OCI-LY7 (cell line): ENCODE measurements at regions not wholly inside any gene's neighbourhood (a gene's known extent, or its start where the extent isn't known, plus 50 kb on each side); places are given as distances from the start of the nearest gene placed in this dataset.

Experiments
- BruUV-seq: library from RNA; stranded (reverse); fragments of 400-500 nt; replicated peaks from 2 replicates; lab custom pipeline; 2021; lab: Mats Ljungman, UMichigan
- CTCF ChIA-PET: fragments of 300-600 bp; sonication (Branson Sonifier 250); formaldehyde crosslinking; loops from one replicate; lab custom pipeline; 2022; ENCODE audit warnings: antibody characterized with exemption; ENCODE audit not compliant: unreplicated experiment; lab: Charles Lee
- POLR2A ChIA-PET: fragments of 300-600 bp; sonication (Branson Sonifier 250); formaldehyde crosslinking; loops from one replicate; lab custom pipeline; 2022; ENCODE audit warnings: antibody characterized with exemption; lab: Charles Lee
- DNase-seq: peaks from one replicate; pipeline ENCODE4 v3.0.0-alpha.2; 2015; ENCODE audit warnings: low spot score
- H2AFZ ChIP-seq: fragments of 200-600 bp; sonication (generic), shearing (Covaris generic); 2 replicates; pipeline ENCODE4 v1.6.1; 2014; ENCODE audit warnings: mild to moderate bottlenecking, antibody characterized with exemption, low read length, moderate library complexity
- H3K27ac ChIP-seq: fragments of 200-600 bp; sonication (generic); 2 replicates; pipeline ENCODE4 v1.5.1; 2014; ENCODE audit warnings: mixed run types, low read depth, mild to moderate bottlenecking, moderate library complexity, low read length, inconsistent platforms; ENCODE audit not compliant: poor library complexity, severe bottlenecking
- H3K36me3 ChIP-seq: fragments of 200-600 bp; sonication (generic); 2 replicates; pipeline ENCODE4 v1.6.1; 2014; ENCODE audit warnings: mild to moderate bottlenecking, antibody characterized with exemption, low read length, moderate library complexity, mixed read lengths; ENCODE audit not compliant: insufficient read depth
- H3K4me1 ChIP-seq: fragments of 200-600 bp; sonication (generic); 2 replicates; pipeline ENCODE4 v1.5.1; 2014; ENCODE audit warnings: mild to moderate bottlenecking, low read length; ENCODE audit not compliant: insufficient read depth, poor library complexity, severe bottlenecking
- H3K4me2 ChIP-seq: fragments of 200-600 bp; sonication (generic); 2 replicates; pipeline ENCODE4 v1.6.1; 2014; ENCODE audit warnings: mild to moderate bottlenecking, low read length
- H3K4me3 ChIP-seq: fragments of 200-600 bp; sonication (generic); 2 replicates; pipeline ENCODE4 v1.5.1; 2014; ENCODE audit warnings: mild to moderate bottlenecking, low read depth, low read length; ENCODE audit not compliant: poor library complexity, severe bottlenecking
- H3K79me2 ChIP-seq: fragments of 200-600 bp; sonication (generic); 2 replicates; pipeline ENCODE4 v1.6.1; 2016; ENCODE audit warnings: low read depth, mild to moderate bottlenecking, low read length, moderate library complexity, mixed read lengths; ENCODE audit not compliant: insufficient read depth
- H3K9me2 ChIP-seq: fragments of 200-600 bp; sonication (generic); 2 replicates; pipeline ENCODE4 v1.6.1; 2016; ENCODE audit warnings: mild to moderate bottlenecking, low read length, mixed read lengths; ENCODE audit not compliant: insufficient read depth
- H3K9me3 ChIP-seq: fragments of 200-600 bp; sonication (generic); 2 replicates; pipeline ENCODE4 v1.6.1; 2014; ENCODE audit warnings: mild to moderate bottlenecking, mixed run types, low read length, mixed read lengths
- H4K20me1 ChIP-seq: fragments of 200-600 bp; sonication (generic); 2 replicates; pipeline ENCODE4 v1.6.1; 2014; ENCODE audit warnings: mild to moderate bottlenecking, antibody characterized with exemption, low read length, moderate library complexity, mixed read lengths; ENCODE audit not compliant: insufficient read depth
- EZH2phosphoT487 ChIP-seq: fragments of 200-600 bp; sonication (generic); IDR thresholded peaks from 2 replicates; pipeline ENCODE4 v1.6.1; 2018; ENCODE audit warnings: low read depth, borderline replicate concordance, mild to moderate bottlenecking, mixed run types, antibody characterized with exemption, low read length, moderate library complexity, mixed read lengths
- intact Hi-C: fragments of 100-400 bp; cut with micrococcal nuclease; formaldehyde crosslinking; loops from one replicate; pipeline ENCODE4 v1.10.0; 2022; ENCODE audit not compliant: unreplicated experiment
- TF ChIP-seq, protein P1 (sequence below): fragments of 200-600 bp; sonication (generic); conservative IDR thresholded peaks from 2 replicates; pipeline ENCODE4 v1.5.1; 2014; ENCODE audit warnings: mild to moderate bottlenecking, antibody characterized with exemption, low read length, moderate library complexity, mixed read lengths

DNA sequence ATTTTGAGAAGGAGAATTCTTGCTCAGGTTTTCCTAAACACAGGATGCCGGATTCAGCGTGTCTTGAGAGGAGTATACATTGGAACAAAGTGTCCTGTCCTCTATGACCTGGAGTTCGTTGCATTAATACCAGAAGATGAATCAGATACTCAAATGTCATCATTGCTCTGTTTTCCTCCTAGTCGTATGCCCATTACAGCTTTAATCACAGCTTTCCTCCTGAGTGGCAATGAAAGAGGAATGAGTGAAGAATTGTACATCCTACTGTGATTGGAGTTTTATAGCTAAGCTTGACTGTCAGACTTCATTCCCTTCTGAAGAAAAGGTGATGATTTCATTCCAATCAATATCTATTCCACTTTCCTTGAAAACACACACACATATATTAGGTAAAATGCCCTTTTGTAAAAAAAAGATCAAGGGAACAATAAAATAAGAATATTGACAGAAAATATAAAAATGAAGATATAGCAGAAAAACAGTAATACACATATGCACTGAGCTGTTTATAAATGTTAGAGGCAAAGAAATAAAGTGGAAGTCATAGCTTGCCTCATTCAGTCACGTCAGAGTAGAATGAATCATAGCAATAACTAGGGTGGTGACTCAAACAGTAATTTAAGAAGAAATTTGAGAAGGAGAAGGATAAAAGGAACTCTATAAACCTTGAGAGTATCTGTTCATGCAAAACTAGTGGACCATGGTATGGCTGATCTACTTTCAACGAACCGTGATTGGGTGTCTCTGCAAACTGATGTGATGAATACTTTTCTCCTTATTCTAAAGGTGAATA, 501.5 kb downstream of the SUCLA2 start:
- H3K27ac ChIP-seq, result no peak overlapping the region
- H3K9me2 ChIP-seq, result no peaks in the 10 kb centered on the region
- no peak overlapping the region for H2AFZ ChIP-seq
- intact Hi-C loops, result no loop called here
- H3K4me3 ChIP-seq, result no peak overlapping the region
- POLR2A ChIA-PET, result interaction anchor here (0.5 to 0.8 kb wide), 2 partner anchors 48 to 910 kb away, joined by 3 read pairs; no protein-coding TSS in a partner anchor
- no peak for TF ChIP-seq EZH2phosphoT487
- TF ChIP-seq, protein P1, sequence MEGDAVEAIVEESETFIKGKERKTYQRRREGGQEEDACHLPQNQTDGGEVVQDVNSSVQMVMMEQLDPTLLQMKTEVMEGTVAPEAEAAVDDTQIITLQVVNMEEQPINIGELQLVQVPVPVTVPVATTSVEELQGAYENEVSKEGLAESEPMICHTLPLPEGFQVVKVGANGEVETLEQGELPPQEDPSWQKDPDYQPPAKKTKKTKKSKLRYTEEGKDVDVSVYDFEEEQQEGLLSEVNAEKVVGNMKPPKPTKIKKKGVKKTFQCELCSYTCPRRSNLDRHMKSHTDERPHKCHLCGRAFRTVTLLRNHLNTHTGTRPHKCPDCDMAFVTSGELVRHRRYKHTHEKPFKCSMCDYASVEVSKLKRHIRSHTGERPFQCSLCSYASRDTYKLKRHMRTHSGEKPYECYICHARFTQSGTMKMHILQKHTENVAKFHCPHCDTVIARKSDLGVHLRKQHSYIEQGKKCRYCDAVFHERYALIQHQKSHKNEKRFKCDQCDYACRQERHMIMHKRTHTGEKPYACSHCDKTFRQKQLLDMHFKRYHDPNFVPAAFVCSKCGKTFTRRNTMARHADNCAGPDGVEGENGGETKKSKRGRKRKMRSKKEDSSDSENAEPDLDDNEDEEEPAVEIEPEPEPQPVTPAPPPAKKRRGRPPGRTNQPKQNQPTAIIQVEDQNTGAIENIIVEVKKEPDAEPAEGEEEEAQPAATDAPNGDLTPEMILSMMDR, result no peak
- no TSS peak for BruUV-seq
- no peak overlapping the region for H3K4me2 ChIP-seq
- no peaks in the 10 kb centered on the region for H4K20me1 ChIP-seq
- CTCF ChIA-PET, result no interaction called here
- no peaks in the 10 kb centered on the region for H3K79me2 ChIP-seq
- no peaks in the 10 kb centered on the region for H3K36me3 ChIP-seq
- DNase-seq, result no peak
- no peaks in the 10 kb centered on the region for H3K9me3 ChIP-seq
- H3K4me1 ChIP-seq, result no peaks in the 10 kb centered on the region

DNA sequence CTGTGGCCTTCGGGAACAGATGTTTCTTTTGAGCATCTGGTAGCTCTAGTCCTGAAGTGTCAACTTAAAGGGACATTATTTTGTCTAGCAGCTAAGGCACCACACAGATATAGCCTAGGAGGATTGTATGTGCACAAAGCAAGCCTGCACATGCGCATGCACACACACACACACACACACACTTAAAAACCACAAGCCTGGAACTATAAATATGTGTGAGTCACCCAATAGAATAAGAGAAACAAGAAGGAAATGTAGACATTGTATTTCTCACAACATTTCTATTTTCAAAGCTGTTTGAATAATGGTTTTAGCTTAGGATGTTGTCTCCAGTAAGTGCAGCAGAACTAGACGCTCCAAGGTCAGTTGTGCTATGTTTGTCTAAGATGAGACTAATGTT, 516.5 kb downstream of the SUCLA2 start:
- CTCF ChIA-PET, result no interaction called here
- no peaks in the 10 kb centered on the region for H3K4me1 ChIP-seq

More for the DNA sequence above, 516.5 kb downstream of the SUCLA2 start:
- H3K4me2 ChIP-seq, result no peak overlapping the region
- H3K27ac ChIP-seq, result no peak overlapping the region
- no peaks in the 10 kb centered on the region for H3K36me3 ChIP-seq
- H3K4me3 ChIP-seq, result no peak overlapping the region
- POLR2A ChIA-PET, result interaction anchor here (0.5 kb wide), 1 partner anchor 245 kb away, joined by 3 read pairs; no protein-coding TSS in a partner anchor
- no peaks in the 10 kb centered on the region for H3K79me2 ChIP-seq
- intact Hi-C loops, result no loop called here
- no peaks in the 10 kb centered on the region for H3K9me2 ChIP-seq
- H2AFZ ChIP-seq, result no peak overlapping the region
- BruUV-seq, result no TSS peak
- no peaks in the 10 kb centered on the region for H3K9me3 ChIP-seq
- H4K20me1 ChIP-seq, result no peaks in the 10 kb centered on the region
- TF ChIP-seq, protein P1, result no peak
- no peak for TF ChIP-seq EZH2phosphoT487
- DNase-seq, result no peak
